SK-N-SH treated with all-trans-retinoic acid at 6 μM for 48 hours (cell line): ENCODE measurements at regions not wholly inside any gene's neighbourhood (a gene's known extent, or its start where the extent isn't known, plus 50 kb on each side); places are given as distances from the start of the nearest gene placed in this dataset.

Experiments
- RARB ChIP-seq: fragments of 250-450 bp; sonication (Bioruptor Pico); IDR thresholded peaks from 2 replicates; pipeline ENCODE4 v1.8.0; 2021; ENCODE audit warnings: mild to moderate bottlenecking, moderate library complexity
- SNAI2 ChIP-seq: fragments of 250-450 bp; sonication (Bioruptor Pico); IDR thresholded peaks from 2 replicates; pipeline ENCODE4 v1.5.0; 2020; ENCODE audit warnings: mild to moderate bottlenecking, moderate library complexity
- TCF4 ChIP-seq: fragments of 250-450 bp; sonication (Bioruptor Pico); IDR thresholded peaks from 2 replicates; pipeline ENCODE4 v1.8.0; 2021; ENCODE audit warnings: mild to moderate bottlenecking, moderate library complexity, borderline replicate concordance
- TOX ChIP-seq: fragments of 250-450 bp; sonication (Bioruptor Pico); IDR thresholded peaks from 2 replicates; pipeline ENCODE4 v1.8.0; 2021; ENCODE audit warnings: mild to moderate bottlenecking, moderate library complexity, borderline replicate concordance
- ZFP3 ChIP-seq: fragments of 250-450 bp; sonication (Bioruptor Pico); IDR thresholded peaks from 2 replicates; pipeline ENCODE4 v1.5.0; 2020; ENCODE audit warnings: mild to moderate bottlenecking, moderate library complexity
- ZFP30 ChIP-seq: fragments of 450-650 bp; formaldehyde crosslinking; IDR thresholded peaks from 2 replicates; pipeline ENCODE4 v1.5.0; 2022; ENCODE audit warnings: mild to moderate bottlenecking, moderate library complexity
- ZNF565 ChIP-seq: fragments of 450-650 bp; formaldehyde crosslinking; conservative IDR thresholded peaks from 2 replicates; pipeline ENCODE4 v1.5.0; 2020; ENCODE audit warnings: low read depth, mild to moderate bottlenecking, moderate library complexity
- ZNF8 ChIP-seq: fragments of 450-650 bp; formaldehyde crosslinking; IDR thresholded peaks from 2 replicates; pipeline ENCODE4 v1.5.0; 2020; ENCODE audit warnings: mild to moderate bottlenecking, moderate library complexity
- TF ChIP-seq, protein P1 (sequence below): fragments of 250-450 bp; sonication (Bioruptor Pico); IDR thresholded peaks from 2 replicates; pipeline ENCODE4 v1.5.1; 2020; ENCODE audit warnings: low read depth, mild to moderate bottlenecking, moderate library complexity

DNA sequence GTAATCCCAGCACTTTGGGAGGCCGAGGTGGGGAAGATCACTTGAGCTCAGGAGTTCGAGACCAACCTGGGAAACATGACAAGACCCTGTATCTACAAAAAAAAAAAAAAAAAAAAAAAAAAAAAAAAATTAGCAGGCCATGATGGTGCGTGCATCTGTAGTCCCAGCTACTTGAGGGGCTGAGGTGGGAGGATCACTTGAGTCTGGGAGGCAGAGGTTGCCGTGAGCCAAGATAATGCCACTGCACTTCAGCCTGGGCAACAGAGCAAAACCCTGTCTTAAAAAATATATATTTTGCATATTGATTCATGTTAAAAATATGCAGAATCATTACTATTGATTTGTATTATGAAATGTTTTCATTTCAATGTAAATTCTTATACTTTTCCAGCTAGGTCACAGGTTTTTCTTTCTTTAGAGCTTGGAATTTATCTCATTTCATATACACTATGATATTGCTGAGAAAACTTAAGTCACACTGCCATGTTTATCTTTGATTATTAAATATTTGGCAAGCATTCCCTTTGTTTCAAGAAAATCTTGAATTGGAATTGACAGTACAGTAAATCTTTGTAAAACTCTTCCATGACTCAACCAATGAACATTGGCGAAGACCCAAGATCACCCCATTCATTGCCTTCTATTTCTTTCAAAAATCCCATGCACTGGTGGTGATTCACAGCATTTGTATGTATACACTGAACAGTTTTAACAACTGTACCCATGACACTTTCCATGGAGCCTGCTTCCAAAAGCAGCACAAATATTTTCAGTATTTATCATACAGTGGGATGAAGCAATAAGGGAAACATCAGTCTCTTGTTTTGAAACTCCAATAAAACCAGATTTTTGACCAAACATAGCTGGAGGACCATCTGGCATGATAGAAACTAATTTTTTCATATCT, 83.5 kb upstream of the TNRC6A start:
- TF ChIP-seq ZFP3 (CRISPR knock-in tag) (no peak), TOX (no peak; the same call in 1 of the 2 replicates), ZNF8 (CRISPR knock-in tag) (no peak), ZFP30 (CRISPR knock-in tag) (no peak), RARB (CRISPR knock-in tag) (no peak), ZNF565 (CRISPR knock-in tag) (no peak), TCF4 (CRISPR knock-in tag) (no peak), SNAI2 (CRISPR knock-in tag) (no peak)
- TF ChIP-seq, protein P1, sequence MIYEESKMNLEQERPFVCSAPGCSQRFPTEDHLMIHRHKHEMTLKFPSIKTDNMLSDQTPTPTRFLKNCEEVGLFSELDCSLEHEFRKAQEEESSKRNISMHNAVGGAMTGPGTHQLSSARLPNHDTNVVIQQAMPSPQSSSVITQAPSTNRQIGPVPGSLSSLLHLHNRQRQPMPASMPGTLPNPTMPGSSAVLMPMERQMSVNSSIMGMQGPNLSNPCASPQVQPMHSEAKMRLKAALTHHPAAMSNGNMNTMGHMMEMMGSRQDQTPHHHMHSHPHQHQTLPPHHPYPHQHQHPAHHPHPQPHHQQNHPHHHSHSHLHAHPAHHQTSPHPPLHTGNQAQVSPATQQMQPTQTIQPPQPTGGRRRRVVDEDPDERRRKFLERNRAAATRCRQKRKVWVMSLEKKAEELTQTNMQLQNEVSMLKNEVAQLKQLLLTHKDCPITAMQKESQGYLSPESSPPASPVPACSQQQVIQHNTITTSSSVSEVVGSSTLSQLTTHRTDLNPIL (CRISPR knock-in tag) = 0 out of 2 replicates have a peak, but pooled peaks have one; percentile 25
